Colonic mucosa (tissue), 4 donors: ENCODE measurements at regions not wholly inside any gene's neighbourhood (a gene's known extent, or its start where the extent isn't known, plus 50 kb on each side); places are given as distances from the start of the nearest gene placed in this dataset.
A peak's percentile ranks its signal among the peaks of the same experiment; 100 is the strongest.

Experiments used
- DNase-seq: peaks from one replicate; pipeline ENCODE4 v3.0.0-alpha.2; 2020
- H3K27ac ChIP-seq: fragments of 200-600 bp; one replicate; pipeline ENCODE4 v1.8.0; 2021
- H3K27me3 ChIP-seq: fragments of 200-600 bp; one replicate; pipeline ENCODE4 v1.8.0; 2021
- H3K36me3 ChIP-seq: fragments of 200-600 bp; one replicate; pipeline ENCODE4 v1.8.0; 2021
- H3K4me1 ChIP-seq: fragments of 200-600 bp; one replicate; pipeline ENCODE4 v1.8.0; 2021; ENCODE audit warnings: mild to moderate bottlenecking
- H3K4me3 ChIP-seq: fragments of 200-600 bp; one replicate; pipeline ENCODE4 v1.8.0; 2021
- H3K9ac ChIP-seq, 2 donors: one replicate each; pipeline ENCODE4 v1.7.0; 2013; ENCODE audit warnings: control low read depth in 2 of 2, low read depth in 2 of 2, low read length in 2 of 2
- H3K9me3 ChIP-seq: fragments of 200-600 bp; one replicate; pipeline ENCODE4 v1.8.0; 2021
- CTCF ChIP-seq: fragments of 200-600 bp; IDR thresholded peaks from one replicate; pipeline ENCODE4 v1.8.0; 2022; ENCODE audit warnings: antibody characterized with exemption, mild to moderate bottlenecking
- intact Hi-C: fragments of 100-400 bp; cut with DNase I; formaldehyde crosslinking; loops from one replicate; pipeline ENCODE4 v1.14.1; 2022
- donor health status: healthy.
- donor health status: DM: no; HTN: no; CAD: no.
- donor health status: DM: no; HTN: no; CAD: no.

- no peak overlapping the region for H3K27ac ChIP-seq
- H3K36me3 ChIP-seq, result no peaks in the 10 kb centered on the region
- H3K9ac ChIP-seq, result no peak overlapping the region
- no peak for DNase-seq
- no peaks in the 10 kb centered on the region for H3K27me3 ChIP-seq
- H3K9me3 ChIP-seq, result no peaks in the 10 kb centered on the region
- intact Hi-C loops, result no loop called here
- no peaks in the 10 kb centered on the region for H3K4me1 ChIP-seq
- TF ChIP-seq CTCF, result no peak
- no peak overlapping the region for H3K4me3 ChIP-seq
Observed at GRCh38 chr2:94939349-94939748, 68.1 kb downstream of the TEKT4 start.

DNA sequence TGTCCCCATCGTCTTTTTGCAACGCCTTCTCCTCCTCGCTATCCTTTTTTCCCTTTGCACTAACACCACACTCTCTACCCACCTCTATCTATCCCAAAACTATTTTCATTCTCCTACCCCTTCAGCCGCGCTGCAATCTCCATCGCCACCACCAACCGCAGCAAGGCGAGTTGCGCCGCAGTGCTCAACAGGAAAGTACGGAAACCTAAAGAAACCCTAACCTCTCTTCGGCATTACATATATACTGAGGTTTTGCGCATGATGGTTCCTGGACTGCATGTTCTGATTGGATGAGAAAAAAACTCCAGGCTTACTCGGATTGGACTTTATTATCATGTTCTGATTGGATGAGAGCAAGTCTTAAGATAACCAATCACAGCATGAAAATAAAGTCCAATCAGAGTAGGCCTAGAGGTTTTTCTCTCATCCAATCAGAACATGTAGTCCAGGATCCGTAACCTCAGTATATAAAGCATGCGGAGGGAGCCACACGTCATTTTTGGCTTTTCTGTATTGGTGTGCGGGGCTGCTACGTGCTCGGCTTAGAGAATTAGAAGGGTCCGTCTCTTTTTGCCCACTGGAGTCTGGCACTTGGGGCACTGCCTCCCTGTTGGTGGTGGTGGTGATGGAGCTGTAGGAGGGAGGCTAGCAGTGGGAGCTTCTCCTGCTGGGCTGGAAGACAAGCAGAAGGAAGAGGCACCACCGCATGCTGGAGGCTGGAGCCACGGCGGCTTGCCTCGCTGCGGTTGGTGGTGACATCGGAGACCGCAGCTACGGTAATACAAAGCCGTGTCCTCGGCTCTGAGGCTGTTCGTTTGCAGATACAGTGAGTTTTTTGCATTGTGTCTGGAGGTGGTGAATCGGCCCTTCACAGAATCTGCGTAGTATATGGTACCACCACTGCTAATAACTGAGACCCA lies 76.1 kb downstream of the TEKT4 start:
- no peak for DNase-seq
- Histone ChIP-seq H3K4me1 (no peaks in the 10 kb centered on the region), H3K36me3 (no peaks in the 10 kb centered on the region), H3K27ac (no peak overlapping the region), H3K4me3 (no peak overlapping the region), H3K9me3 (no peaks in the 10 kb centered on the region), H3K27me3 (no peaks in the 10 kb centered on the region), H3K9ac (no peak overlapping the region)
- TF ChIP-seq CTCF, result no peak
- intact Hi-C loops, result no loop called here

GRCh38 chr2:94955702-94956101 lies 69.8 kb upstream of the MAL start:
- H3K36me3 ChIP-seq, result no peaks in the 10 kb centered on the region
- intact Hi-C loops, result no loop called here
- no peak overlapping the region for H3K9ac ChIP-seq
- no peak overlapping the region for H3K27ac ChIP-seq
- no peaks in the 10 kb centered on the region for H3K9me3 ChIP-seq
- TF ChIP-seq CTCF, result no peak
- no peak overlapping the region for H3K4me3 ChIP-seq
- no peak for DNase-seq
- no peaks in the 10 kb centered on the region for H3K27me3 ChIP-seq
- no peaks in the 10 kb centered on the region for H3K4me1 ChIP-seq

GRCh38 chr2:94956797-94957391 lies 68.6 kb upstream of the MAL start:
- TF ChIP-seq CTCF, result peak; percentile 73
- peak; percentile 34 for DNase-seq
- no peak overlapping the region for H3K4me3 ChIP-seq
- H3K36me3 ChIP-seq, result no peaks in the 10 kb centered on the region
- intact Hi-C loops, result no loop called here
- H3K9me3 ChIP-seq, result no peaks in the 10 kb centered on the region
- no peaks in the 10 kb centered on the region for H3K27me3 ChIP-seq
- H3K9ac ChIP-seq, result no peak overlapping the region
- no peaks in the 10 kb centered on the region for H3K4me1 ChIP-seq
- H3K27ac ChIP-seq, result no peak overlapping the region

- Histone ChIP-seq H3K9me3 (no peaks in the 10 kb centered on the region), H3K27me3 (no peaks in the 10 kb centered on the region), H3K4me1 (no peaks in the 10 kb centered on the region), H3K27ac (no peak overlapping the region), H3K36me3 (no peaks in the 10 kb centered on the region), H3K4me3 (no peak overlapping the region), H3K9ac (no peak overlapping the region)
- no peak for TF ChIP-seq CTCF
- intact Hi-C loops, result no loop called here
- no peak for DNase-seq
Observed at GRCh38 chr2:94958245-94958644, 67.3 kb upstream of the MAL start.
